GM12891 (cell line): ENCODE measurements at regions not wholly inside any gene's neighbourhood (a gene's known extent, or its start where the extent isn't known, plus 50 kb on each side); places are given as distances from the start of the nearest gene placed in this dataset.

Source experiments
- POLR2A ChIP-seq: IDR thresholded peaks from 2 replicates; pipeline ENCODE4 v1.6.1; 2011; ENCODE audit warnings: low read depth, low read length, control low read depth
- POLR2AphosphoS5 ChIP-seq: IDR thresholded peaks from 2 replicates; pipeline ENCODE4 v1.6.1; 2011; ENCODE audit warnings: low read depth, low read length, control low read depth
- SPI1 ChIP-seq: IDR thresholded peaks from 2 replicates; pipeline ENCODE4 v1.6.1; 2011; ENCODE audit warnings: low read depth, low read length, control low read depth

- TF ChIP-seq POLR2AphosphoS5 = no peak
- no peak for TF ChIP-seq SPI1
- no peak for TF ChIP-seq POLR2A
Observed at GRCh38 chr3:87833039-87833377, 225.8 kb downstream of the CGGBP1 start.
